ENCODE measurements at regions not wholly inside any gene's neighbourhood (a gene's known extent, or its start where the extent isn't known, plus 50 kb on each side); places are given as distances from the start of the nearest gene placed in this dataset.

DNA sequence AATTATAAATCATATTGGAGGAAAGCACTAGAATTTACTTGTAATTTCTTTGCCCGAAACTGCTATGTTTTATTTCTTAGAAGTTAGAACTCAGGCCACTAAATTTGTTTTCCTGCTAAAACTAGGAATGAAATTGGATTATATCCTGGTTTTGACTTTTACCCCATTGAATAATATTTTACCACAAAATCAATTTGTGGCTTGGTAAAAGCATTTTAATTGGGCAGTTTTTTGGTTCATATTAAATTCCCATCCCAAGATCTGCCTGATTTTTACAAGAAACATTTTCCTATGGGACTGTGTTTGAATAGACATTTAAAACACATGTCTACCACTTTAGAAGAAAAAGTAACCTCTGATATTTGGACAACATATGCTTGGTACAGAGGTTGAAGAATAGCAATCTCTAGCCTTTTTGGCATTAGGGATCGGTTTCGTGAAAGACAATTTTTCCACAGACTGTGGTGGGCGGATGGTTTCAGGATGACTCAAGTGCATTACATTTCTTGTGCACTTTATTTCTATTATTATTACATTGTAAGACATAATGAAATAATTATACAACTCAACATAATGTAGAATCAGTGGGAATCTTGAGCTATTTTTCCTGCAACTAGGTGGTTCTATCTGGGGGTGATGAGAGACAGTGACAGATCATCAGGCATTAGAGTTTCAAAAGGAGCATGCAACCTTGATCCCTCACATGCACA is 565.6 kb downstream of the PRR16 start:
- POLR2A ChIA-PET (ENCODE audit: unreplicated experiment): no interaction called here

More for the DNA sequence above, 565.6 kb downstream of the PRR16 start:
- CTCF ChIA-PET: no interaction called here
- no peak overlapping the region for H3K4ac ChIP-seq (ENCODE audit: low read depth, low read length)
- H4K8ac ChIP-seq (ENCODE audit: low read depth in 2 of 2, low read length in 2 of 2): no peak overlapping the region
- no TSS peak for BruUV-seq (replicated peaks)
- H4K91ac ChIP-seq (ENCODE audit: insufficient read depth, low read depth, low read length): no peak overlapping the region
- in situ Hi-C loops (cut with MboI; ENCODE audit: low sequenced_read_pairs): no loop called here
- no peak overlapping the region for H4K5ac ChIP-seq (ENCODE audit: low read depth, low read length)
- H3K56ac ChIP-seq (ENCODE audit: extremely low read depth, insufficient read depth, low read length): no peak overlapping the region
- H2BK5ac ChIP-seq (ENCODE audit: low read depth, low read length, poor library complexity, severe bottlenecking): no peak overlapping the region
- TF ChIP-seq RAD21 (IDR thresholded peaks at IDR 0.05; ENCODE audit: low read length): no peak
- TF ChIP-seq CEBPB (IDR thresholded peaks at IDR 0.05; ENCODE audit: low read depth, low read length): no peak
- no peak for TF ChIP-seq CTCF (conservative IDR thresholded peaks at IDR 0.05; ENCODE audit: low read depth, low read length)
- no peak for TF ChIP-seq POLR2A (IDR thresholded peaks at IDR 0.05; ENCODE audit: low read depth, low read length)
- no peak for TF ChIP-seq BHLHE40 (IDR thresholded peaks at IDR 0.05; ENCODE audit: low read depth, low read length)
- TF ChIP-seq, protein P1, sequence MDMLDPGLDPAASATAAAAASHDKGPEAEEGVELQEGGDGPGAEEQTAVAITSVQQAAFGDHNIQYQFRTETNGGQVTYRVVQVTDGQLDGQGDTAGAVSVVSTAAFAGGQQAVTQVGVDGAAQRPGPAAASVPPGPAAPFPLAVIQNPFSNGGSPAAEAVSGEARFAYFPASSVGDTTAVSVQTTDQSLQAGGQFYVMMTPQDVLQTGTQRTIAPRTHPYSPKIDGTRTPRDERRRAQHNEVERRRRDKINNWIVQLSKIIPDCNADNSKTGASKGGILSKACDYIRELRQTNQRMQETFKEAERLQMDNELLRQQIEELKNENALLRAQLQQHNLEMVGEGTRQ (IDR thresholded peaks at IDR 0.05; ENCODE audit: low read depth, low read length): no peak
- no peak for TF ChIP-seq NFE2L2 (IDR thresholded peaks at IDR 0.05; ENCODE audit: low read depth, low read length)
- TF ChIP-seq MXI1 (IDR thresholded peaks at IDR 0.05; ENCODE audit: borderline replicate concordance, low read depth, low read length): no peak
- no peak for TF ChIP-seq RCOR1 (IDR thresholded peaks at IDR 0.05; ENCODE audit: insufficient replicate concordance, low read length)
- no peak for TF ChIP-seq ELK1 (IDR thresholded peaks at IDR 0.05; ENCODE audit: borderline replicate concordance, low read depth, low read length)
- TF ChIP-seq MAFK (IDR thresholded peaks at IDR 0.05; ENCODE audit: low read depth, low read length): no peak
- no peak for TF ChIP-seq RFX5 (IDR thresholded peaks at IDR 0.05; ENCODE audit: low read depth, low read length)
- H3K4me3 ChIP-seq (ENCODE audit: insufficient read depth, low read depth, low read length): no peak overlapping the region
- H3K14ac ChIP-seq (replicated peaks; ENCODE audit: low read depth, low read length): no peak overlapping the region
- ATAC-seq (ENCODE audit: low read depth): no peak
- H2AK9ac ChIP-seq (replicated peaks; ENCODE audit: low read depth, low read length, poor library complexity): no peak overlapping the region
- H2BK15ac ChIP-seq (ENCODE audit: low read depth, low read length): no peak overlapping the region
- H3K9ac ChIP-seq (ENCODE audit: low read depth, low read length): no peak overlapping the region
- H2AK5ac ChIP-seq (ENCODE audit: low read depth, low read length): no peak overlapping the region
- H3K9me1 ChIP-seq (ENCODE audit: insufficient read depth, low read length): no peaks in the 10 kb centered on the region
- intact Hi-C loops (cut with micrococcal nuclease): no loop called here
- H3K18ac ChIP-seq (ENCODE audit: low read depth, low read length): no peak overlapping the region
- no CpG with 5 or more reads among the region's 4 CpGs for WGBS, 2 experiments (ENCODE audit: extremely low coverage in 2 of 2, insufficient read length in 1 of 2)
- peak; percentile 1 for DNase-seq
- H2BK20ac ChIP-seq (ENCODE audit: low read depth, low read length): no peak overlapping the region
- no peaks in the 10 kb centered on the region for H4K20me1 ChIP-seq (ENCODE audit: insufficient read depth, low read length)
- no peak overlapping the region for H2BK120ac ChIP-seq (ENCODE audit: low read depth, low read length)
- H3K36me3 ChIP-seq (ENCODE audit: control insufficient read depth, insufficient read depth, low read length): no peaks in the 10 kb centered on the region
- H3K4me1 ChIP-seq (ENCODE audit: control insufficient read depth, insufficient read depth, low read length): no peaks in the 10 kb centered on the region
- no peaks in the 10 kb centered on the region for H3K79me1 ChIP-seq (ENCODE audit: low read depth in 1 of 2, low read length in 2 of 2)
- no peak overlapping the region for H3K4me2 ChIP-seq (ENCODE audit: low read depth, low read length)
- H3K27me3 ChIP-seq (ENCODE audit: control insufficient read depth, insufficient read depth, low read length): no peaks in the 10 kb centered on the region
- H2AFZ ChIP-seq (replicated peaks; ENCODE audit: low read length, poor library complexity): no peak overlapping the region
- H3K27ac ChIP-seq (ENCODE audit: insufficient read depth, low read length): no peak overlapping the region
- no peak overlapping the region for H3K23ac ChIP-seq (ENCODE audit: low read depth, low read length)
- dilution Hi-C loops (cut with HindIII; ENCODE audit: low sequenced_read_pairs, unreplicated experiment): no loop called here
- no peaks in the 10 kb centered on the region for H3K9me3 ChIP-seq (ENCODE audit: control insufficient read depth, insufficient read depth, low read length)

Data from IMR-90 (cell line).